ENCODE measurements at regions not wholly inside any gene's neighbourhood (a gene's known extent, or its start where the extent isn't known, plus 50 kb on each side); places are given as distances from the start of the nearest gene placed in this dataset.

- no peaks in the 10 kb centered on the region for H3K9me2 ChIP-seq (replicated peaks; ENCODE audit: insufficient read depth, low read length)
- H3K9ac ChIP-seq (ENCODE audit: low read length), result no peak overlapping the region
- H3K4me2 ChIP-seq (ENCODE audit: low read depth, low read length, poor library complexity, severe bottlenecking), result no peak overlapping the region
- H3K36me3 ChIP-seq (ENCODE audit: low read length), result no peaks in the 10 kb centered on the region
- no peak overlapping the region for H3K27ac ChIP-seq (ENCODE audit: low read depth, low read length)
- no peaks in the 10 kb centered on the region for H4K20me1 ChIP-seq (ENCODE audit: low read depth, low read length)
- no peaks in the 10 kb centered on the region for H3K79me2 ChIP-seq (ENCODE audit: insufficient read depth, low read length)
- no peaks in the 10 kb centered on the region for H3K9me3 ChIP-seq (ENCODE audit: insufficient read depth, low read length)
- no peak overlapping the region for H3K4me3 ChIP-seq (ENCODE audit: insufficient read depth, low read length, poor library complexity, severe bottlenecking)
- TF ChIP-seq CTCF (IDR thresholded peaks at IDR 0.05; ENCODE audit: insufficient read depth, low read length, poor library complexity, severe bottlenecking) (no peak), EZH2phosphoT487 (conservative IDR thresholded peaks at IDR 0.05; ENCODE audit: low read length) (no peak)
- H3F3A ChIP-seq (ENCODE audit: insufficient read depth), result no peaks in the 10 kb centered on the region
- H2AFZ ChIP-seq (ENCODE audit: low read depth, low read length, severe bottlenecking), result no peak overlapping the region
- H3K27me3 ChIP-seq (ENCODE audit: low read length), result no peaks in the 10 kb centered on the region
Measured at GRCh38 chr6:12608874-12609273, 107.7 kb upstream of the PHACTR1 start.

DNA sequence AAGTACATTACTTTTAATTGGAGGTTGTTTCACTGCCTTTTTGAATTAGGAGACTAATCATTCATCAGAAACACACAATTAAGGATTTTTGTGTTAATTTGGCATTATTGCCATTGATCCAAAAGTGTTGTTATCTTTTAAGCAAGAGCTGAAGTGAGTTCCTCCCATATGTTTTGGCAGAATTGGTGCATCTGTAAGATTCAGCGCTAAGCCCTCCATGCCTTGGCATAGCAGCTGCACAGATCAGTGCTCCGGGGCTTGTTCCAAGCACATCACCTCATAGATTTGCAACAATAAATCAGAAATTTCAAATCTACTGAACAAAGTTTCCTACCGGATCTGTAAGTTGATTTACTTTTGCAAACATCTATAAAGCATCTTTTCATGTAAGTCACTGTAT lies 106.8 kb upstream of the PHACTR1 start:
- H3K27me3 ChIP-seq (ENCODE audit: low read length), result no peaks in the 10 kb centered on the region
- no peaks in the 10 kb centered on the region for H3K36me3 ChIP-seq (ENCODE audit: low read length)
- no peaks in the 10 kb centered on the region for H3K9me2 ChIP-seq (replicated peaks; ENCODE audit: insufficient read depth, low read length)
- no peak overlapping the region for H2AFZ ChIP-seq (ENCODE audit: low read depth, low read length, severe bottlenecking)
- no peak overlapping the region for H3K27ac ChIP-seq (ENCODE audit: low read depth, low read length)
- H4K20me1 ChIP-seq (ENCODE audit: low read depth, low read length), result no peaks in the 10 kb centered on the region
- H3K9ac ChIP-seq (ENCODE audit: low read length), result no peak overlapping the region
- H3F3A ChIP-seq (ENCODE audit: insufficient read depth), result no peaks in the 10 kb centered on the region
- H3K79me2 ChIP-seq (ENCODE audit: insufficient read depth, low read length), result no peaks in the 10 kb centered on the region
- no peak overlapping the region for H3K4me3 ChIP-seq (ENCODE audit: insufficient read depth, low read length, poor library complexity, severe bottlenecking)
- no peaks in the 10 kb centered on the region for H3K9me3 ChIP-seq (ENCODE audit: insufficient read depth, low read length)
- TF ChIP-seq EZH2phosphoT487 (conservative IDR thresholded peaks at IDR 0.05; ENCODE audit: low read length) (no peak), CTCF (IDR thresholded peaks at IDR 0.05; ENCODE audit: insufficient read depth, low read length, poor library complexity, severe bottlenecking) (no peak)
- H3K4me2 ChIP-seq (ENCODE audit: low read depth, low read length, poor library complexity, severe bottlenecking), result no peak overlapping the region

DNA sequence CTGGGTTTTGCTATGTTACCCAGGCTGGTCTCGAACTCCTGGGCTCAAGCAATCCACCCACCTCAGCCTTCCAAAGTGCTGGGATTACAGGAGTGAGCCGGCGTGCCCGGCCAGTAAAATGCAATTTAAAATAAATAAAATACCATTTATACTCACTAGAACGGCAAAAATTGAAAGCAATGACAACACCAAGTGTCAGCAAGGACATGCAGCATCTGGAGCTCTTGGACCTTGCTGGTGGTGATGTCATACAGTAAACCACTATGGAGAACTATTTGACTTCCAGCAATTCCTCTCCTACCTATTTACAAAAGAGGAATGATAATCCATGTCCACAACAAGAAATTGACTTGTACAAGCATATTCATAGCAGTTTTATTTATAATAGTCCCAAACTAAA lies 105.7 kb upstream of the PHACTR1 start:
- H3K9me3 ChIP-seq (ENCODE audit: insufficient read depth, low read length), result no peaks in the 10 kb centered on the region
- no peak overlapping the region for H2AFZ ChIP-seq (ENCODE audit: low read depth, low read length, severe bottlenecking)
- no peaks in the 10 kb centered on the region for H4K20me1 ChIP-seq (ENCODE audit: low read depth, low read length)
- H3F3A ChIP-seq (ENCODE audit: insufficient read depth), result no peaks in the 10 kb centered on the region
- no peak overlapping the region for H3K4me2 ChIP-seq (ENCODE audit: low read depth, low read length, poor library complexity, severe bottlenecking)
- no peak overlapping the region for H3K27ac ChIP-seq (ENCODE audit: low read depth, low read length)
- no peak overlapping the region for H3K4me3 ChIP-seq (ENCODE audit: insufficient read depth, low read length, poor library complexity, severe bottlenecking)
- no peaks in the 10 kb centered on the region for H3K27me3 ChIP-seq (ENCODE audit: low read length)
- no peak overlapping the region for H3K9ac ChIP-seq (ENCODE audit: low read length)
- no peaks in the 10 kb centered on the region for H3K79me2 ChIP-seq (ENCODE audit: insufficient read depth, low read length)
- no peaks in the 10 kb centered on the region for H3K9me2 ChIP-seq (replicated peaks; ENCODE audit: insufficient read depth, low read length)
- H3K36me3 ChIP-seq (ENCODE audit: low read length), result no peaks in the 10 kb centered on the region
- no peak for TF ChIP-seq CTCF (IDR thresholded peaks at IDR 0.05; ENCODE audit: insufficient read depth, low read length, poor library complexity, severe bottlenecking)
- TF ChIP-seq EZH2phosphoT487 (conservative IDR thresholded peaks at IDR 0.05; ENCODE audit: low read length), result no peak

- no peaks in the 10 kb centered on the region for H3K9me2 ChIP-seq (replicated peaks; ENCODE audit: insufficient read depth, low read length)
- no peak overlapping the region for H3K4me2 ChIP-seq (ENCODE audit: low read depth, low read length, poor library complexity, severe bottlenecking)
- TF ChIP-seq CTCF (IDR thresholded peaks at IDR 0.05; ENCODE audit: insufficient read depth, low read length, poor library complexity, severe bottlenecking), result no peak
- TF ChIP-seq EZH2phosphoT487 (conservative IDR thresholded peaks at IDR 0.05; ENCODE audit: low read length), result no peak
- H3K36me3 ChIP-seq (ENCODE audit: low read length), result no peaks in the 10 kb centered on the region
- H2AFZ ChIP-seq (ENCODE audit: low read depth, low read length, severe bottlenecking), result no peak overlapping the region
- no peaks in the 10 kb centered on the region for H3K79me2 ChIP-seq (ENCODE audit: insufficient read depth, low read length)
- H3K9me3 ChIP-seq (ENCODE audit: insufficient read depth, low read length), result no peaks in the 10 kb centered on the region
- no peaks in the 10 kb centered on the region for H4K20me1 ChIP-seq (ENCODE audit: low read depth, low read length)
- H3K4me3 ChIP-seq (ENCODE audit: insufficient read depth, low read length, poor library complexity, severe bottlenecking), result no peak overlapping the region
- H3K9ac ChIP-seq (ENCODE audit: low read length), result no peak overlapping the region
- H3K27ac ChIP-seq (ENCODE audit: low read depth, low read length), result no peak overlapping the region
- H3F3A ChIP-seq (ENCODE audit: insufficient read depth), result no peaks in the 10 kb centered on the region
- H3K27me3 ChIP-seq (ENCODE audit: low read length), result no peaks in the 10 kb centered on the region
Measured at GRCh38 chr6:12613811-12614210, 102.8 kb upstream of the PHACTR1 start.
